ENCODE measurements at regions not wholly inside any gene's neighbourhood (a gene's known extent, or its start where the extent isn't known, plus 50 kb on each side); places are given as distances from the start of the nearest gene placed in this dataset.

GRCh38 chrX:39022106-39022505 is 220.8 kb downstream of the MID1IP1 start:
- no peak for TF ChIP-seq CTCF (IDR thresholded peaks at IDR 0.05)
- no peak for TF ChIP-seq POLR2A (IDR thresholded peaks at IDR 0.05)
- TF ChIP-seq EP300 (IDR thresholded peaks at IDR 0.05): no peak
